H9 (cell line): ENCODE measurements at regions not wholly inside any gene's neighbourhood (a gene's known extent, or its start where the extent isn't known, plus 50 kb on each side); places are given as distances from the start of the nearest gene placed in this dataset.

Source experiments
- DNase-seq: peaks from one replicate; pipeline ENCODE4 v3.0.0-alpha.2; 2017
- H2AFZ ChIP-seq: one replicate; pipeline ENCODE4 v1.6.1; 2013; ENCODE audit warnings: mild to moderate bottlenecking, low read length, control low read depth, moderate library complexity
- H2AK5ac ChIP-seq: 2 replicates; pipeline ENCODE4 v1.6.1; 2013; ENCODE audit warnings: low read length, control low read depth, mixed read lengths; ENCODE audit not compliant: insufficient read length
- H2BK120ac ChIP-seq: one replicate; pipeline ENCODE4 v1.6.1; 2013; ENCODE audit warnings: low read depth, mild to moderate bottlenecking, low read length, control low read depth, inconsistent platforms; ENCODE audit not compliant: poor library complexity, severe bottlenecking
- H2BK12ac ChIP-seq: 2 replicates; pipeline ENCODE4 v1.6.1; 2013; ENCODE audit warnings: low read length, control low read depth, mixed read lengths, low read depth; ENCODE audit not compliant: insufficient read length
- H2BK15ac ChIP-seq: 2 replicates; pipeline ENCODE4 v1.6.1; 2013; ENCODE audit warnings: low read depth, low read length, control low read depth
- H2BK20ac ChIP-seq: one replicate; pipeline ENCODE4 v1.6.1; 2013; ENCODE audit warnings: low read depth, mild to moderate bottlenecking, low read length, control low read depth, inconsistent platforms; ENCODE audit not compliant: poor library complexity, severe bottlenecking
- H2BK5ac ChIP-seq: 2 replicates; pipeline ENCODE4 v1.6.1; 2013; ENCODE audit warnings: low read length, control low read depth, mixed read lengths; ENCODE audit not compliant: insufficient read length
- H3K14ac ChIP-seq: 2 replicates; pipeline ENCODE4 v1.6.1; 2013; ENCODE audit warnings: low read length, control low read depth; ENCODE audit not compliant: insufficient read depth
- H3K18ac ChIP-seq: 2 replicates; pipeline ENCODE4 v1.6.1; 2013; ENCODE audit warnings: low read depth, mild to moderate bottlenecking, mixed read lengths, low read length, control low read depth; ENCODE audit not compliant: insufficient read length
- H3K23ac ChIP-seq: 2 replicates; pipeline ENCODE4 v1.6.1; 2013; ENCODE audit warnings: low read length, control low read depth, mixed read lengths, low read depth; ENCODE audit not compliant: insufficient read length
- H3K23me2 ChIP-seq: 2 replicates; pipeline ENCODE4 v1.6.1; 2013; ENCODE audit warnings: low read depth, mild to moderate bottlenecking, mixed read lengths, low read length, control low read depth; ENCODE audit not compliant: insufficient read length, poor library complexity, severe bottlenecking
- H3K27ac ChIP-seq: 2 replicates; pipeline ENCODE4 v1.5.1; 2013; ENCODE audit warnings: low read length, control low read depth, mixed read lengths, low read depth; ENCODE audit not compliant: insufficient read length
- H3K27me3 ChIP-seq: 2 replicates; pipeline ENCODE4 v1.6.1; 2013; ENCODE audit warnings: low read length, control low read depth, inconsistent platforms; ENCODE audit not compliant: insufficient read depth
- H3K4ac ChIP-seq: 2 replicates; pipeline ENCODE4 v1.6.1; 2013; ENCODE audit warnings: low read depth, mild to moderate bottlenecking, control low read depth, inconsistent platforms, low read length, moderate library complexity
- H3K4me1 ChIP-seq: 2 replicates; pipeline ENCODE4 v1.6.1; 2013; ENCODE audit warnings: low read length, control low read depth, inconsistent platforms; ENCODE audit not compliant: insufficient read depth
- H3K4me2 ChIP-seq: 2 replicates; pipeline ENCODE4 v1.6.1; 2013; ENCODE audit warnings: low read length, control low read depth, mixed read lengths; ENCODE audit not compliant: insufficient read length, insufficient read depth
- H3K56ac ChIP-seq: 2 replicates; pipeline ENCODE4 v1.6.1; 2013; ENCODE audit warnings: low read depth, mild to moderate bottlenecking, mixed read lengths, low read length, control low read depth; ENCODE audit not compliant: insufficient read length
- H3K79me1 ChIP-seq: 2 replicates; pipeline ENCODE4 v1.6.1; 2013; ENCODE audit warnings: low read depth, mild to moderate bottlenecking, moderate library complexity, low read length, control low read depth, inconsistent platforms; ENCODE audit not compliant: insufficient read depth, poor library complexity, severe bottlenecking
- H3K79me2 ChIP-seq: 2 replicates; pipeline ENCODE4 v1.6.1; 2013; ENCODE audit warnings: low read length, control low read depth, inconsistent platforms; ENCODE audit not compliant: insufficient read depth
- H3K9ac ChIP-seq: 2 replicates; pipeline ENCODE4 v1.6.1; 2013; ENCODE audit warnings: low read length, control low read depth, mixed read lengths; ENCODE audit not compliant: insufficient read length; ENCODE audit errors: extremely low read depth
- H3K9me3 ChIP-seq: one replicate; pipeline ENCODE4 v1.6.1; 2013; ENCODE audit warnings: low read depth, low read length, inconsistent platforms; ENCODE audit not compliant: control insufficient read depth
- H3T11ph ChIP-seq: one replicate; pipeline ENCODE4 v1.6.1; 2013; ENCODE audit warnings: mild to moderate bottlenecking, low read length, control low read depth, inconsistent platforms
- H4K20me1 ChIP-seq: one replicate; pipeline ENCODE4 v1.6.1; 2013; ENCODE audit not compliant: control insufficient read depth, insufficient read length, insufficient read depth
- H4K5ac ChIP-seq: 2 replicates; pipeline ENCODE4 v1.6.1; 2013; ENCODE audit warnings: low read depth, mild to moderate bottlenecking, mixed read lengths, low read length, control low read depth; ENCODE audit not compliant: insufficient read length
- H4K8ac ChIP-seq: replicated peaks from 2 replicates; pipeline ENCODE4 v1.6.1; 2013; ENCODE audit warnings: low read length, control low read depth, mixed read lengths, low read depth; ENCODE audit not compliant: insufficient read length
- H4K91ac ChIP-seq: 2 replicates; pipeline ENCODE4 v1.6.1; 2013; ENCODE audit warnings: low read depth, mild to moderate bottlenecking, moderate library complexity, mixed read lengths, low read length, control low read depth; ENCODE audit not compliant: insufficient read length
- H3K27ac Mint-ChIP-seq, 3 experiments: 2 replicates in 2 of 3; 3 replicates in 1 of 3; pipeline ENCODE4 v1.8.0; 2020 to 2021; ENCODE audit warnings: mixed read lengths in 3 of 3, mild to moderate bottlenecking in 1 of 3, moderate library complexity in 1 of 3
- H3K27me3 Mint-ChIP-seq: 2 replicates; pipeline ENCODE4 v1.8.0; 2021; ENCODE audit warnings: low read depth, mild to moderate bottlenecking, moderate library complexity, mixed read lengths
- H3K36me3 Mint-ChIP-seq, 3 experiments: 2 replicates in 2 of 3; 3 replicates in 1 of 3; pipeline ENCODE4 v1.8.0; 2020 to 2021; ENCODE audit warnings: low read depth in 3 of 3, mixed read lengths in 3 of 3; ENCODE audit not compliant: insufficient read depth in 1 of 3
- H3K4me1 Mint-ChIP-seq, 2 experiments: 2 replicates each; pipeline ENCODE4 v1.8.0; 2020; ENCODE audit warnings: mixed read lengths in 2 of 2
- H3K4me3 Mint-ChIP-seq, 2 experiments: 2 replicates in 1 of 2; 3 replicates in 1 of 2; pipeline ENCODE4 v1.8.0; 2020 to 2021; ENCODE audit warnings: mild to moderate bottlenecking in 2 of 2, mixed read lengths in 2 of 2, moderate library complexity in 1 of 2
- H3K9me3 Mint-ChIP-seq, 2 experiments: 2 replicates in 1 of 2; 3 replicates in 1 of 2; pipeline ENCODE4 v1.8.0; 2020; ENCODE audit warnings: mild to moderate bottlenecking in 2 of 2, mixed read lengths in 2 of 2, moderate library complexity in 1 of 2
- CTCF ChIP-seq: fragments of 200-600 bp; sonication (generic); conservative IDR thresholded peaks from 3 replicates; pipeline ENCODE4 v1.8.0; 2021; ENCODE audit warnings: antibody characterized with exemption, mild to moderate bottlenecking
- WGBS: extraction: QIAGEN DNeasy Blood & Tissue Kit; methylation state at CpG from one replicate; pipeline ENCODE4 v1.1.7; 2013; ENCODE audit warnings: missing lambda C conversion rate, low lambda C conversion rate, mixed read lengths; ENCODE audit not compliant: insufficient read length; ENCODE audit errors: extremely low coverage; 5-methylcytosine and 5-hydroxymethylcytosine counted together

- Histone ChIP-seq H3K27me3 (no peaks in the 10 kb centered on the region), H3K23me2 (no peaks in the 10 kb centered on the region), H3K23ac (no peak overlapping the region), H3K79me2 (no peaks in the 10 kb centered on the region), H2AFZ (peak overlapping the region; percentile 96), H3K9ac (peak overlapping the region; percentile 45), H4K91ac (no peak overlapping the region), H2AK5ac (no peak overlapping the region), H3K4me1 (peaks cover 10% of the 10 kb centered on the region; the same call in 1 of the 2 replicates), H3K27ac (peak overlapping the region; percentile 74), H2BK20ac (no peak overlapping the region), H3K9me3 (no peaks in the 10 kb centered on the region), H2BK15ac (no peak overlapping the region), H2BK12ac (no peak overlapping the region), H3K18ac (peak overlapping the region; percentile 79), H4K20me1 (no peaks in the 10 kb centered on the region), H4K8ac (no peak overlapping the region), H3K79me1 (no peaks in the 10 kb centered on the region), H3K4ac (no peak overlapping the region), H3K56ac (no peak overlapping the region), H3K14ac (peak overlapping the region; percentile 78; the same call in 1 of the 2 replicates), H2BK5ac (no peak overlapping the region), H4K5ac (peak overlapping the region; percentile 82), H3K4me2 (peak overlapping the region; percentile 66), H3T11ph (no peak overlapping the region), H2BK120ac (no peak overlapping the region)
- peak overlapping the region; percentile 96 to 98 (median 97) for H3K27ac Mint-ChIP-seq
- peaks cover 2 to 8% (median 7%) of the 10 kb centered on the region in 3 experiments; a peak in 4 of 7 replicates for H3K36me3 Mint-ChIP-seq
- peaks cover 39 to 41% of the 10 kb centered on the region in 2 experiments for H3K4me1 Mint-ChIP-seq
- WGBS = no CpG with 5 or more reads among the region's 26 CpGs
- peaks cover 5 to 7% of the 10 kb centered on the region in 2 experiments; a peak in 3 of 5 replicates for H3K9me3 Mint-ChIP-seq
- no peak for TF ChIP-seq CTCF
- peak overlapping the region; percentile 54 to 65; a peak in 4 of 5 replicates for H3K4me3 Mint-ChIP-seq
- DNase-seq = peak; percentile 93
- H3K27me3 Mint-ChIP-seq = no peaks in the 10 kb centered on the region
Measured at GRCh38 chr4:123547216-123548165, 150.9 kb downstream of the SPRY1 start.
